DND-41 (cell line): ENCODE measurements at regions not wholly inside any gene's neighbourhood (a gene's known extent, or its start where the extent isn't known, plus 50 kb on each side); places are given as distances from the start of the nearest gene placed in this dataset.

Source experiments
- CTCF ChIP-seq: IDR thresholded peaks from 2 replicates; pipeline ENCODE4 v1.5.1; 2012; ENCODE audit warnings: borderline replicate concordance, low read length, moderate library complexity, mild to moderate bottlenecking; ENCODE audit not compliant: poor library complexity, severe bottlenecking; ENCODE audit errors: extremely low read depth
- EZH2 ChIP-seq: IDR thresholded peaks from 3 replicates; pipeline ENCODE4 v1.6.1; 2012; ENCODE audit warnings: borderline replicate concordance, low read depth, mild to moderate bottlenecking, moderate library complexity, low read length, inconsistent platforms; ENCODE audit not compliant: severe bottlenecking

- TF ChIP-seq CTCF (no peak), EZH2 (no peak)
These were observed 1215.1 kb downstream of the BCL11B start for GRCh38 chr14:98056946-98057345.
